ENCODE measurements at regions not wholly inside any gene's neighbourhood (a gene's known extent, or its start where the extent isn't known, plus 50 kb on each side); places are given as distances from the start of the nearest gene placed in this dataset.

DNA sequence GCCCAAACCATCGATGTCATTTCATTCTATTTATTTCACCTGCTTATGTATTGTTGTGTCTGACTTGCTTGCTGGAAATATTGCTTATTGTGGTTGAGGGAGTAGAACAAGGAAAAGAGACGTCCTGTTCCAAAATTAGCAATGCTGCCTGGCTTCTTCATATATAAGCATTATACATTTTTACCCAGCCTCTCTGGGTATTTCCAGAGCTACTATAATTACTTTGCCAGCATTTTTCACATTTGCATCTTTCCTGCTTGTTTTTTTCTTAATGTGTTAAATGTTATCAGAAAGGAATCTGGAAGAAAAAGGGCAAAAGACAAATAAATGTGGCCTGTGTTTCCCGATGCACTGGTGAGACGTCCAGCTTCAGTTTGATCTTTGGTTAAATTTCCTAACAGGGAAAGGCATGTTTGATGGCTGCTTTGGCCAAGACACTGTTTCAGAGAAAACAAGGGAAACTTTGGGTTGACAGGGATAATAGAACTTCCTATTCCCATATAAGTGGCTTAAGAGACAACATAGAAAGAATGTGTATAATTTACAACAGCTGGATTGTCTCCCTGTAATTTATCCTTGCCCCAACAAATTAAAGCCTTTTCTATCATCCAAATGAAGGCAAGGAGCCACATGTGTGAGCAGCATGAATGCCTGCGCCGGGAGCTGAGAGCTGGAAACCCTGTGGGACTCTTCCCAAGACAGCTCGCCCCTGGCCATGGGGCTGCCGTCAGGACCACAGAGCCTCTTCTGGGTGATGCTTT is 671.1 kb upstream of the CELF2 start:
- H3K4me3 ChIP-seq: no peak overlapping the region
- DNase-seq: no peak
- no peaks in the 10 kb centered on the region for H3K4me1 ChIP-seq
- no peaks in the 10 kb centered on the region for H3K36me3 ChIP-seq
- TF ChIP-seq, protein P1, sequence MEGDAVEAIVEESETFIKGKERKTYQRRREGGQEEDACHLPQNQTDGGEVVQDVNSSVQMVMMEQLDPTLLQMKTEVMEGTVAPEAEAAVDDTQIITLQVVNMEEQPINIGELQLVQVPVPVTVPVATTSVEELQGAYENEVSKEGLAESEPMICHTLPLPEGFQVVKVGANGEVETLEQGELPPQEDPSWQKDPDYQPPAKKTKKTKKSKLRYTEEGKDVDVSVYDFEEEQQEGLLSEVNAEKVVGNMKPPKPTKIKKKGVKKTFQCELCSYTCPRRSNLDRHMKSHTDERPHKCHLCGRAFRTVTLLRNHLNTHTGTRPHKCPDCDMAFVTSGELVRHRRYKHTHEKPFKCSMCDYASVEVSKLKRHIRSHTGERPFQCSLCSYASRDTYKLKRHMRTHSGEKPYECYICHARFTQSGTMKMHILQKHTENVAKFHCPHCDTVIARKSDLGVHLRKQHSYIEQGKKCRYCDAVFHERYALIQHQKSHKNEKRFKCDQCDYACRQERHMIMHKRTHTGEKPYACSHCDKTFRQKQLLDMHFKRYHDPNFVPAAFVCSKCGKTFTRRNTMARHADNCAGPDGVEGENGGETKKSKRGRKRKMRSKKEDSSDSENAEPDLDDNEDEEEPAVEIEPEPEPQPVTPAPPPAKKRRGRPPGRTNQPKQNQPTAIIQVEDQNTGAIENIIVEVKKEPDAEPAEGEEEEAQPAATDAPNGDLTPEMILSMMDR (IDR thresholded peaks at IDR 0.05): no peak
- no peak for TF ChIP-seq POLR2A (IDR thresholded peaks at IDR 0.05)
- H3K27me3 ChIP-seq: no peaks in the 10 kb centered on the region
- H3K27ac ChIP-seq: no peak overlapping the region
- no peaks in the 10 kb centered on the region for H3K9me3 ChIP-seq

DNA sequence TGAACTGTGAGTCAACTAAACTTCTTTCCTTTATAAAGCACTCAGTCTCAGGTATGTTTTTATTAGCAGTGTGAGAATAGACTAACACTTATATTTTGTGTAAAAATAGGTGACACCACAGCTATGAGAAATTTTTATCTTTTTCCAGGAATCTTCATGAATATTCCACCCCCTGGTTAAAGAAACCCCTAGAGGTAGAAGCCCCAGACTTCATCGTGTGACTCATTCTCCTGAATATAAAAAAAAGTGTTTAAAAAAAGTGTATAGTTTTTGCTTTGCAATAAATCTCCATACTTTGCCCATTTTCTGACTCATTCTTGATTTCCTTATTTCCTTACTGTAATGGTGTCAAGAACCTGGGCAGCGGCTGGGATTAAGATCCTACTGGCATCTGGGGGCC is 667.6 kb upstream of the CELF2 start:
- Histone ChIP-seq H3K27ac (no peak overlapping the region), H3K4me1 (no peaks in the 10 kb centered on the region), H3K9me3 (no peaks in the 10 kb centered on the region), H3K27me3 (no peaks in the 10 kb centered on the region), H3K36me3 (no peaks in the 10 kb centered on the region), H3K4me3 (no peak overlapping the region)
- TF ChIP-seq POLR2A (IDR thresholded peaks at IDR 0.05): no peak
- TF ChIP-seq, protein P1 (IDR thresholded peaks at IDR 0.05): no peak
- DNase-seq: no peak

DNA sequence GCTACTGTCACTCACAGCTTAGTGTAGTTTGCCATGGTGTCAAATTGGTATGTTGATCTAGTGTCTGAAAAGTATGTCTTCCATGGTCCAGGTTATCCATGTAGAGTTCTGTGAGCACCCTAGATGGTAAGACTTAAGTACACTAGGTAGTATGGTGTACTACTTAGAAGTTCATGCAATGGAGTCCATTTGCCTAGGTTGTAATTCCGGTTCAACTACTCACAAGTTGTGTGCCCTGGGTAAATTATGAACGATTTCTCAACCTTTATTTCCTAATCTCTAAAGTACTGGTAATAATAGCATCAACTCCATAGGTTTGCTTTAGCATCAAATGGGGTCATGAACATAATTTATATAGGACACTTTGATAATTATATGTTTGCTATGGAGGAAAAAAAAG is 666.2 kb upstream of the CELF2 start:
- DNase-seq: no peak
- H3K27me3 ChIP-seq: no peaks in the 10 kb centered on the region
- H3K27ac ChIP-seq: no peak overlapping the region
- TF ChIP-seq POLR2A (IDR thresholded peaks at IDR 0.05): no peak
- TF ChIP-seq, protein P1 (IDR thresholded peaks at IDR 0.05): no peak
- no peaks in the 10 kb centered on the region for H3K36me3 ChIP-seq
- no peaks in the 10 kb centered on the region for H3K9me3 ChIP-seq
- H3K4me3 ChIP-seq: no peak overlapping the region
- no peaks in the 10 kb centered on the region for H3K4me1 ChIP-seq

DNA sequence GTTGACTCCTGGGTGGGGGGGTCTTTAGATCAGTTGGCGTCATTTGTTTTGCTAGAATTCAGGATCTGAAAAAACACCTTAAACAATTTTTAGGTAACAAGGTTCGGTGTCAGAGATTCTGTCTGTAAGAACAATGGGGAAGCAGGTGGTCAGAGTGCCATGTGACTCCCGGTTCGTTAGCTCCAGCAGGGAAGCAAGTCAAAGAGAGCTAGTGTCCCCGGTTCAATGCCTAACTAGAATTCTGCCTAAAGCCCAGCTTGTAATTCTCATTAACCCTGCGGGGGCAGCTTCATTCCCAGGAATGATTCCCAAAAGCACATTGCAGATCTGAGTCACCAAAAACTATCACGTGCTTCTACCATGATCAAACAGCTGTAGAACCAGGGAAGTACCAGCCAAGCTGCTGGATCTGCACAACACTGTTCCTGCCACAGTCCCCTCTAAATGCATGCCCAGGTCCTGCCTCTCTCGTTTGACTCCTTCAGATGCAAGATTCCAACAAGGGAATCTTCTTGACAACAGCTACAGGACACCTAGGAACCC is 664.3 kb upstream of the CELF2 start:
- Histone ChIP-seq H3K4me3 (no peak overlapping the region), H3K27me3 (no peaks in the 10 kb centered on the region), H3K27ac (no peak overlapping the region), H3K9me3 (no peaks in the 10 kb centered on the region), H3K4me1 (no peaks in the 10 kb centered on the region), H3K36me3 (no peaks in the 10 kb centered on the region)
- no peak for TF ChIP-seq POLR2A (IDR thresholded peaks at IDR 0.05)
- TF ChIP-seq, protein P1 (IDR thresholded peaks at IDR 0.05): no peak
- no peak for DNase-seq

DNA sequence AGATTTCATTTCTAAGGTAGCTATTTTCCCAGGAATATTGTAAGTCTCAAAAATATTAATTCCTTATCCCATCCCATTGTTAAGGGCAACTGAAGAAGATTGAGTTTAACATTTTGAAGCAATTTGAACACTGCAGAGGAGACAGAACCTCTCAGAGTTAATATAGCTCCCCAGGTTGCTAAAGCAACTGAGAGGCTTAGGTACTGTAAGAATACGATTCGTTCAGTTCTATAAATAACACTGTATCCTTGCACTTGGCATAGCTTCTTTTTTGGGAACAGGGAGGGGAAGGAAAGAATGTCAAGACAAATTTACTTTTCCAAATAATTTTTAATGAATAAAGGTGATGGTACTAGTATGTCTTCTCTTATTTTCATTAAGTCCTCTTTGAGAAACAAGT is 658.4 kb upstream of the CELF2 start:
- no peaks in the 10 kb centered on the region for H3K4me1 ChIP-seq
- TF ChIP-seq POLR2A (IDR thresholded peaks at IDR 0.05): no peak
- TF ChIP-seq, protein P1 (IDR thresholded peaks at IDR 0.05): no peak

More for the DNA sequence above, 658.4 kb upstream of the CELF2 start:
- Histone ChIP-seq H3K36me3 (no peaks in the 10 kb centered on the region), H3K27ac (no peak overlapping the region), H3K4me3 (no peak overlapping the region), H3K9me3 (no peaks in the 10 kb centered on the region), H3K27me3 (no peaks in the 10 kb centered on the region)
- no peak for DNase-seq
